ENCODE measurements at regions not wholly inside any gene's neighbourhood (a gene's known extent, or its start where the extent isn't known, plus 50 kb on each side); places are given as distances from the start of the nearest gene placed in this dataset.

- no peak for TF ChIP-seq POLR2A (IDR thresholded peaks at IDR 0.05)
- no peak for TF ChIP-seq CTCF (IDR thresholded peaks at IDR 0.05)
Observed at GRCh38 chr13:18952225-18953016, 229.2 kb downstream of the TUBA3C start.
